ENCODE measurements at regions not wholly inside any gene's neighbourhood (a gene's known extent, or its start where the extent isn't known, plus 50 kb on each side); places are given as distances from the start of the nearest gene placed in this dataset.

- TF ChIP-seq EZH2 (IDR thresholded peaks at IDR 0.05) (no peak), CTCF (IDR thresholded peaks at IDR 0.05) (no peak)
Observed at GRCh38 chr5:2378108-2378507, 373.4 kb downstream of the IRX2 start.

Measured in neural progenitor cell (in vitro differentiated cells).